Activated CD4-positive, alpha-beta T cell treated with anti-CD3 and anti-CD28 coated beads for 36 hours (primary cell): ENCODE measurements at regions not wholly inside any gene's neighbourhood (a gene's known extent, or its start where the extent isn't known, plus 50 kb on each side); places are given as distances from the start of the nearest gene placed in this dataset.

Source experiments
- ATAC-seq: fragments of 200-7000 bp; cut with Tn5 transposase; one replicate; pipeline ENCODE4 v1.10.0; 2021; ENCODE audit warnings: mild to moderate bottlenecking, moderate library complexity
- CTCF ChIA-PET: fragments of 350-600 bp; sonication (Branson Sonifier 250); formaldehyde crosslinking; loops from one replicate; lab custom pipeline; 2021; ENCODE audit warnings: antibody characterized with exemption; lab: Charles Lee
- POLR2A ChIA-PET: fragments of 350-600 bp; sonication (Branson Sonifier 250); formaldehyde crosslinking; loops from one replicate; lab custom pipeline; 2021; ENCODE audit warnings: antibody characterized with exemption, inconsistent platforms; lab: Charles Lee
- DNase-seq: peaks from one replicate; pipeline ENCODE4 v3.0.0-alpha.2; 2020
- H3K27ac Mint-ChIP-seq: one replicate; pipeline ENCODE4 v1.8.0; 2021; ENCODE audit warnings: mixed read lengths
- H3K27me3 Mint-ChIP-seq: one replicate; pipeline ENCODE4 v1.8.0; 2021; ENCODE audit warnings: mixed read lengths
- H3K36me3 Mint-ChIP-seq: one replicate; pipeline ENCODE4 v1.8.0; 2021; ENCODE audit warnings: low read depth, mixed read lengths
- H3K4me1 Mint-ChIP-seq: one replicate; pipeline ENCODE4 v1.8.0; 2021; ENCODE audit warnings: mixed read lengths
- H3K4me3 Mint-ChIP-seq: one replicate; pipeline ENCODE4 v1.8.0; 2021; ENCODE audit warnings: mild to moderate bottlenecking, moderate library complexity, mixed read lengths
- H3K9me3 Mint-ChIP-seq: one replicate; pipeline ENCODE4 v1.8.0; 2021; ENCODE audit warnings: low read depth, mixed read lengths
- intact Hi-C, 2 experiments: fragments of 100-400 bp; cut with DNase I in 1 of 2; cut with micrococcal nuclease in 1 of 2; formaldehyde crosslinking; loops; one replicate each; pipeline versions ENCODE4 v1.14.2 to v1.15.1; 2022 to 2024; cut with DNase I, micrococcal nuclease

DNA sequence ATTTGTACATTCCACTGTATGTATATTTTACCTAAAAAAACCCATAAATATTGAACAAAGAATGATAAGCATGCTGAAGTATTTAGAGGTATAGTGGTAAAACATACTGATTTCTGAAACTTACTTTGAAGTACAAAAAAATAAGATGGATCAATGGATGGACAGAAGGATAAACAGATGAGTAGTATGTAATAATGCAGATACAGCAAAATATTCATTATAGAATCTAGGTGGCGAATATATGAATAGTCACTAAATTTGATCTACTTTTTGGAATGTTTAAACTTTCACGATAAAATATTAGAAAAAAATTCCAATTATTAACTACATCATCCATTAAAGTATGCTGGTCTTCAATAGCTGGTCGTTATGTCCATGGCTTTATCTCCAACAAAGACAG lies 51.9 kb upstream of the GNB4 start:
- Mint-ChIP-seq H3K27ac (no peak overlapping the region), H3K4me1 (no peaks in the 10 kb centered on the region), H3K27me3 (peaks cover 18% of the 10 kb centered on the region), H3K9me3 (peaks cover 2% of the 10 kb centered on the region), H3K4me3 (no peak overlapping the region), H3K36me3 (peaks cover 2% of the 10 kb centered on the region)
- ChIA-PET POLR2A (no interaction called here), CTCF (interaction anchor here (0.8 kb wide), 1 partner anchor 409 kb away, joined by 4 read pairs; no protein-coding TSS in a partner anchor)
- intact Hi-C loops: no loop called here
- DNase-seq (no peak), ATAC-seq (no peak)

GRCh38 chr3:179503640-179504039 lies 52.4 kb upstream of the GNB4 start:
- Mint-ChIP-seq H3K4me3 (no peak overlapping the region), H3K4me1 (no peaks in the 10 kb centered on the region), H3K9me3 (peaks cover 2% of the 10 kb centered on the region), H3K27me3 (peaks cover 18% of the 10 kb centered on the region), H3K36me3 (peaks cover 2% of the 10 kb centered on the region), H3K27ac (no peak overlapping the region)
- no peak for ATAC-seq
- DNase-seq: no peak
- ChIA-PET POLR2A (no interaction called here), CTCF (interaction anchor here (0.8 kb wide), 1 partner anchor 409 kb away, joined by 4 read pairs; no protein-coding TSS in a partner anchor)
- intact Hi-C loops: no loop called here

GRCh38 chr3:179504371-179504770 lies 53.1 kb upstream of the GNB4 start:
- POLR2A ChIA-PET: no interaction called here
- no peak for DNase-seq
- ATAC-seq: no peak
- intact Hi-C loops: no loop called here
- CTCF ChIA-PET: no interaction called here
- no peak overlapping the region for H3K27ac Mint-ChIP-seq
- H3K4me1 Mint-ChIP-seq: no peaks in the 10 kb centered on the region
- H3K27me3 Mint-ChIP-seq: peaks cover 20% of the 10 kb centered on the region
- H3K36me3 Mint-ChIP-seq: peaks cover 2% of the 10 kb centered on the region
- no peaks in the 10 kb centered on the region for H3K9me3 Mint-ChIP-seq
- no peak overlapping the region for H3K4me3 Mint-ChIP-seq

- H3K4me3 Mint-ChIP-seq: no peak overlapping the region
- POLR2A ChIA-PET: no interaction called here
Observed at GRCh38 chr3:179505534-179505933, 54.3 kb upstream of the GNB4 start.

DNA sequence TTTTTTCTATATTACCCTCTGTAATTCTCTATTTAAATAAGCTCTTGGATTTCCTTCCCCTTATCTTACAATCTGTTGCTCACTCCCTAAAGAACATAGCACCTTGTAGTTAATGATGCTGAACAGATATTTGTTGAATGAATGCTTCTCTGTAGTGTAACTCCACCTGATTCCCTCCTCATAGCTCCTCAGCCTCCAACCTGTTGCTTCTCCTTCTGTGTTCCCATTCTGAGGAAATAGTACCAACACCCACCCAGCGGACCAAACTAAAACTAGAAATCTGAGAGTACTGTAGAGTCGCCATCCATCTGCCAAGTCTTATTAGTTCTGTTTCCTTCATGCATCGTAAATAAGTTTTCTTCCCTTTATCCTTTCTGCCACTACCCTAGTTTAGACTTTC lies 55.5 kb upstream of the GNB4 start:
- Mint-ChIP-seq H3K36me3 (no peaks in the 10 kb centered on the region), H3K27ac (no peak overlapping the region), H3K4me1 (no peaks in the 10 kb centered on the region), H3K4me3 (no peak overlapping the region), H3K9me3 (no peaks in the 10 kb centered on the region), H3K27me3 (peaks cover 21% of the 10 kb centered on the region)
- intact Hi-C loops: no loop called here
- ChIA-PET CTCF (interaction anchor here (0.7 kb wide), 1 partner anchor 77 kb away, joined by 3 read pairs; no protein-coding TSS in a partner anchor), POLR2A (no interaction called here)
- ATAC-seq (no peak), DNase-seq (no peak)

More at GRCh38 chr3:179505534-179505933, 54.3 kb upstream of the GNB4 start:
- CTCF ChIA-PET: interaction anchor here (1.2 kb wide), 1 partner anchor 42 kb away, joined by 3 read pairs; no protein-coding TSS in a partner anchor
- intact Hi-C loops: no loop called here
- ATAC-seq: no peak
- no peak overlapping the region for H3K27ac Mint-ChIP-seq
- no peaks in the 10 kb centered on the region for H3K4me1 Mint-ChIP-seq
- H3K27me3 Mint-ChIP-seq: peaks cover 20% of the 10 kb centered on the region
- no peaks in the 10 kb centered on the region for H3K9me3 Mint-ChIP-seq
- H3K36me3 Mint-ChIP-seq: peaks cover 2% of the 10 kb centered on the region
- no peak for DNase-seq

- ChIA-PET CTCF (interaction anchor here (0.6 kb wide), 1 partner anchor 77 kb away, joined by 4 read pairs; no protein-coding TSS in a partner anchor), POLR2A (no interaction called here)
- Mint-ChIP-seq H3K4me3 (no peak overlapping the region), H3K9me3 (no peaks in the 10 kb centered on the region), H3K36me3 (no peaks in the 10 kb centered on the region), H3K27me3 (peaks cover 18% of the 10 kb centered on the region), H3K4me1 (no peaks in the 10 kb centered on the region), H3K27ac (no peak overlapping the region)
- DNase-seq (no peak), ATAC-seq (no peak)
- intact Hi-C loops: no loop called here
Observed at GRCh38 chr3:179509701-179510100, 53.0 kb upstream of the ACTL6A start.

GRCh38 chr3:179510496-179510895 lies 52.2 kb upstream of the ACTL6A start:
- ATAC-seq (no peak), DNase-seq (no peak)
- H3K27ac Mint-ChIP-seq: no peak overlapping the region
- no peaks in the 10 kb centered on the region for H3K36me3 Mint-ChIP-seq
- no peaks in the 10 kb centered on the region for H3K9me3 Mint-ChIP-seq
- H3K4me1 Mint-ChIP-seq: no peaks in the 10 kb centered on the region
- no peak overlapping the region for H3K4me3 Mint-ChIP-seq
- POLR2A ChIA-PET: no interaction called here
- CTCF ChIA-PET: interaction anchor here (0.7 kb wide), 1 partner anchor 48 kb away, joined by 3 read pairs; no protein-coding TSS in a partner anchor
- peaks cover 18% of the 10 kb centered on the region for H3K27me3 Mint-ChIP-seq
- intact Hi-C loops: no loop called here

GRCh38 chr3:179512378-179512777 lies 50.3 kb upstream of the ACTL6A start:
- Mint-ChIP-seq H3K4me3 (no peak overlapping the region), H3K27ac (no peak overlapping the region), H3K27me3 (peaks cover 10% of the 10 kb centered on the region), H3K36me3 (no peaks in the 10 kb centered on the region), H3K9me3 (peaks cover 3% of the 10 kb centered on the region), H3K4me1 (no peaks in the 10 kb centered on the region)
- ChIA-PET CTCF (no interaction called here), POLR2A (no interaction called here)
- DNase-seq (no peak), ATAC-seq (no peak)
- intact Hi-C loops: no loop called here
